HG02870 (cell line): ENCODE measurements at regions not wholly inside any gene's neighbourhood (a gene's known extent, or its start where the extent isn't known, plus 50 kb on each side); places are given as distances from the start of the nearest gene placed in this dataset.

ENCODE experiments used
- ATAC-seq: cut with Tn5 transposase; IDR thresholded peaks from one replicate; pipeline ENCODE4 v1.9.1; 2021; ENCODE audit warnings: mild to moderate bottlenecking, moderate library complexity; ENCODE audit not compliant: unreplicated experiment

DNA sequence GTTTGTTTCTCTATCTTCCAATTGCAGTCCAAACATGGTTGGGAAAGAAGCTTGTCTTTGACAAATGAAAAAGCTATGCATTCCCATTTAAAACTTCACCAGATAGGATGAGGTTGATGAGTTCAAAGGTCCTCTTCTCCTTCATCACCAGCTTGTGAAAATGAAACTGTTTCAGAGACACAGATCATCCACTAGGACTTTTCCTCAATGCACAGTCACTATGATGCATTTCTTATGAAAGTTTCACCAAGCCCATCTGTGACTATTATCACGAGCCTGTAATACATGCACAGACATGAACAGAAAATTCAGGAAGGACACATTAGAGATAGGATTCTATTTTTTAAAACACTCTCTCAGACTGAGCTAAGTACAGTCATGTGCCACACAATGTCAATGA, 644.4 kb downstream of the PLCL1 start:
- no peak for ATAC-seq

DNA sequence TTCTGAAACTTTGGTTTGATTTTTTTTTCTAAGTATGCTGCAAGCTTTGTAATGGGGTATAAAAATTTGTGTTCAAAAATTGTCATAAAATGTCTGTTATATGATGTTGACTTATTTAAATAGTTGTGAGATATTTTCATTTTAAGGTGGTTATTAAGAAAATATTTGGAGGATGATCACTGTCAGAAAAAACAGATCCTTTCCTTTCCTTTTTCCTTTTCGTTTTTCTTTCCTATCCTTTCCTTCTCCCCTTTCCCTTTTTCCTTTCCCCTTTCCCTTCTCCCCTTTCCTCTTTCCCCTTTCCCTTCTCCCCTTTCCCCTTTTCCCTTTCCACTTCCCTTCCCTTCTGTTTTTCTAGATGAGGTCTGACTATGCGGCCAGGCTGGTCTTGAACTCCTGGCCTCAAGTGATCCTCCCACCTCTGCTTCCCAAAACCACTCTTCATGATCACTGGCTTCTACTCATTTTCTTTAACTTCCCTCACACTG, 640.5 kb downstream of the PLCL1 start:
- no peak for ATAC-seq

DNA sequence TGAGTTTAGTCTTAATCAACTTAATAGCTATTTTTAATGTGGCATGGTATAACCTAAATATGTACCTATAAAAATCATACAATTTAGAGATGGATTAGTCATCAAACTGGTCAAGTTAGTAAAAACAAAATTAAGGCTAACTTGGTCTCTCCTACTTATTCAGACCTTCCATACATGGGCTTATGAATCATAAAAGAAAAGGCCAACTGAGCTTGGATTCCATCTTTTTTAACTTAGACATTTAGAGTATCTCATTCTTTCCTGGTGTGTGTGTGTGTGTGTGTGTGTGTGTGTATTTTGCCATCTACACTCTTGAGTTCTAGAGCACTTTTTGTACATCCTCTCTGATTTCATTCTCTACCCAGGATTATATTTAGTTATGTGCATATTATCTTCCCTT, 637.5 kb downstream of the PLCL1 start:
- no peak for ATAC-seq

DNA sequence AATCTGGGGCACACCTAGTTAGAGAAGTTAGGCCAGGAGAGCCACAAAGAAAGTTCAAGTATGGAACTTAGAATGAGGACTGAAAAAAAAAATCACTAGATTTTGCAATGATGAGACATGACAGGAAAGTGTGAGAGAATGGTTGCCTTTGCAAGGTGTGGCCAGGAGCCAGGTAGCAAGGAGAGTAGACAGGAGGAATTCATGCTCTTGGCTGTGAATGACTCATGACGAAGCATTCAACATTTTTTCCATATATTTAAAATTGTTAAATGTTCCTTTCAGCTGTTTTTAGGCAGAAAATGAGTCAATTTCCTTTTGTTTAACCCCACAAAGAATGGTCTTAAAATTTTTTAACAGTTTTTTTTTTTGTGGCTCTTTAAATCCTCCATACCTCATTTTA, 636.9 kb downstream of the PLCL1 start:
- ATAC-seq = no peak

DNA sequence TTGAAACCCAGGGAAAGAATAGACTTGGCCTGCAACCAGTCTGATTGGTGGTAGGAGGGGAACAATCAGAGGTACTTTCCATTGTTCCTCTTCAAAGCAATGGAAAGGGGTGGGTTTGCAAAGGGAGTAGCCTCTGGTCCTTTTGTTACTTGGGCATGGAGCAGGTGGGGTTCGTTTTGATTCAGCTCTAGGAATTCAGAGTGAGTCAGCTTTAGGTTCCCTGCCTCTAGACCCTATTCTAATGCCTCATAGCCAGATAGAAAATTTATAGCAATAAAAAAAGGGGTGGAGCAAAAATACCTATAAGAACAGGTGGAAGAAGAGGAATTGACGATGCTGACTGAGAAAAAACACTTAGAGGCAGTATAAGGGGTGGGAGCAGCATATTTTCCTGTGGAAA, 636.4 kb downstream of the PLCL1 start:
- no peak for ATAC-seq

DNA sequence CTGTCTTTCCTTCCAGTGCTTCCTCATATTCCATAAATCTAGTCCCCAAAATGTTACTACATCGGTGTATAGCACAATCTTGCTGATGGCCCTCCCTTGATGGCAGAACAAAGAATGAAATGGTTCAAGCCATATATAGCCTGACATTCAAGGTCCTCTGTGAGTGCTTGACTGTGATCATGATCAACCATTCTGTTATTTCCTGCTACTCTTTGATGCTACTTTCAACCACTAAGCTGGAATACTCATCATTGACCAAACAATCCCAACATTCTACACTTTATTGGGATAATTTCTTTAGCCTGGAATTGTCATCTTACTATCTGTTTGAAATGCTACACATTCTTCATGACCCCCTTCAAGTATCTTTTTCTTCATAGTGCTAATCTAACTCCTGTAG, 633.9 kb downstream of the PLCL1 start:
- no peak for ATAC-seq

DNA sequence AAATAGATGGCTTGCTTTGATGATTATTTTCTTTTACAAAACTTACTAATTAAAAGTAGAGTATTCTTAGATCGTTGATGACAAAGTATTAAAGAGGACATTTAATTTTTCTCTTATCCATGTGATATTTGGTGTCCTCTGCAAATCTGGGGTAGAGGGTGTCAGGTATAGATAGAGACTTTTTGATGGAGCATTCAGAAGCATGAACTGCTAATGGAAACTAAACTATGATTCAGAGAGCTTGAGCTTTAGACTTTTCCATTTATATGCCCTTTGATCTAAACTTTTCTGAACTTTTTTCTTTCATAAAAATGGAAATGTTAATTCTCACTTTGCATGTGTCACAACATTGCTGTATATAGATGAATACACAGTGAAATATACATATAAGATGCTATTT, 619.7 kb downstream of the PLCL1 start:
- ATAC-seq = no peak

DNA sequence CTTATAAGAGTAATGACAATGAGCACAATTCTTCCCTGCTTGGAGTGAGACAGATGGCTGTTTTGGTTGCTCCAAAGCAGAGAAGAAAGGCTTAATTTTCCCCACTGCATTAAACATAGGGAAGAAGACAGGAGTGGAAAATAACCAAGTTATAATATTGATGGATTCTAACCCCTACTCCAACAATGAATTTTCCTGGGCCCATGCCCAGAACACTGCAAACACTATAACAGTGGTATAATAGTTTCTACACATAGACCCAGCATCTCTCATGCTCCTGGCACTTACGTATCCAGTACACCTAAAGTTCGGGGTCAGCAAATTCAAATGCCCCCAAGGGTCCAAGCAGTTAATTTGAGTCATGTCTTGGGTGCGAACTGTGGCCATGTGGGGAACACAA, 613.4 kb downstream of the PLCL1 start:
- no peak for ATAC-seq

DNA sequence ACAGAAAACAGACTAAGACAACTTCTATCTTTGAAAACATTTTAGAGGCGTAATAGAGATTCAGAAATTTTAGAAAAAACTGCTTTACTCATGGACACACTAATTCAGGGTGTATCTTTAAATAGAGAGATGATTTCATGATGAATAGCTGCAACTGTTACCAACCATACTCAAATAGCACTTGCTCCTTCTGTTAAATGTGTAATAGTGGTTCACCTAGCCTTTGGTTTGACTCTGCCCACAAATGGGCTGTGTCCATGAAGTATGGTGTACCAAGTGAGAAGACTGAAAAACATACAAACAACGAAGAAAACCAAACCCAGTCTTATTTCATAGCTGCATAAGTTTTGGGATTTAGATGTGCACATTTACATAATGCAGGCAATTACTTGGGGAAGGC, 610.6 kb downstream of the PLCL1 start:
- ATAC-seq = no peak

DNA sequence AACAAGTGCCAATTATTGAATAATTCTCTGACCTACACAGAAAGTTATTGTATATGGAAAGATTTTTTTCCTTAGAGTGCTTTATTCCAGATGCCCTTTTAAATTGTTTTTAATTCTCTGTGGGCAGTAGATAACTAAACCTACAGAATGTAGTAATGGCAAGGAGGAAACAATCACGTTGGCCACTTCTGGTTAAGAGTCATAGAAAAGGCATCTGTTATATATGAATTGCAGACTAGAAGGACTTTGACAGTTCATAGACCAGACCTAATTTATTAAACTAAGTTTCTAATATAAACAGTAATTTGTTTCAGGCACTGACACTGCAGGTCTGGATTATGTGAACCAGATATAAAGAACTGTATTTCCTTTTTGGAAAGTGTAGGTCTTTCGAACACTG, 607.5 kb downstream of the PLCL1 start:
- no peak for ATAC-seq

DNA sequence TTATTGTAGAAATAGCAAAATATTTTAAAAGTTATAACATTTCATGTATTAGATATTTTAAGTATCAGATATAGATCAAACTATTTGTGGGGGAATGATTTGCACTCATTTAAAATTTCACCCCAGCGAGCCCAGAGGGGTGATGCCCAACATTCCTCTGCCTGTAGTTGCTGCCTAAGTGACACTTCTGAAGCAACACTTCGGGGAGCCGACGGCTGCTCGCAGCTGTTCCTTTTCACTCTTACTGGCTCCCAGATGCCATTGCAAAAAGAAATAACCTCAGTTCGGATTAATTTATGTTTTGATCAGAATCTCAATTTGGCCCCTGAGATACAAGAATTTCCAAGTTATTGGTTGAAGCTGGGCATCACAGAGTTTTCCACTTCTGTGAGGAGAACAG, 603.8 kb downstream of the PLCL1 start:
- ATAC-seq = no peak

DNA sequence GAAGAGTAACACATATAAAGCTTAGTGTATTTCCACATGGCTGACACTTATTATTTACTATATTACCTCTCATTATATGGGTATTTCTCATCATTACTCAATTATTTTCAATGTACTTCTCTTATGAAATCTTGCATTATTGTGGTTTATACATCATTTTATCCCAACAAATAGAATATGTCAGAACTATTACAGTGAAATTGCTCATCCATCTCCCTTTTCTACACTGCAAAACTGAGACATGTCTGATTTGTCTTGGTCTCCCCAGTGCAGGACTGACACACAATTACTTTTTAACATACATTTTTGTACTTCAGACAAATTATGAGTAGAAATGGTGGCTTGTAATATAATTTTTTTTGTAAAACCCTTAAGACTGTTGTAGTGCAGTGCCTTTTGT, 600.9 kb downstream of the PLCL1 start:
- ATAC-seq = no peak

DNA sequence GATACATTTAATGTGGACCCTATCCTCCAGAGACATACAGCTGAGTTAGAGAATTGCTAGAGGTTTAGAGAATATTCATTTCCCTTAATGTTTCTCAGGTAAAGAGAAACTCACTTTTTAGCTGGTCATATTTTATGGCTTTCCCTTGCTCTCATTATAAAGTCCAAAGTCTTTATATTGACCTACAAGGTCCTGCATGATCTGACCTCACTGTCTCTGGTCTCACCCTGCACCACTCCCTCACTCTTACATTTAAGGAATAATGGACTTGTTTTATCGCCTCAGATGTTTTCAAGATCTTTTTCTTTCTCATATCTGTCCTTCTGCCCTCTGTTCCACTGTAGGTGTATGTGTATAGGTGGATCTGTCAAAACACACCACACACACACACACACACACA, 597.3 kb downstream of the PLCL1 start:
- no peak for ATAC-seq

DNA sequence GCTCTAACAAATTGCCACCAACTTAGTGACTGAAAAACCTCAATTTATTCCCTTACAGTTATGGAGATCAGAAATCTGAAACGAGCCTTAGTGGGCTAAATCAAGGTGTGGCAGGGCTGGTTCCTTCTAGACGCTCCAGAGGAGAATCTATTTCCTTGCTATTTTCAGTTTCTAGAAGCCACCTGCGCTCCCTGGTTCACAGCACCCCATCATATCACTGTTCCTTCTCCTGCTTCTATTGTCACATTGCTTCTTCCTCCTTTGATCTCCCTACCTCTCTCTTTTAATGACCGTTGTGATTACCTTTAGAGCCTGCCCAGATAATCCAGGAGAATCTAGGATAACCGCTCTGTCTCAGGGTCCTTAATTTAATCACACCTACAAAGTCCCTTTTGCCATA, 596.6 kb downstream of the PLCL1 start:
- no peak for ATAC-seq

DNA sequence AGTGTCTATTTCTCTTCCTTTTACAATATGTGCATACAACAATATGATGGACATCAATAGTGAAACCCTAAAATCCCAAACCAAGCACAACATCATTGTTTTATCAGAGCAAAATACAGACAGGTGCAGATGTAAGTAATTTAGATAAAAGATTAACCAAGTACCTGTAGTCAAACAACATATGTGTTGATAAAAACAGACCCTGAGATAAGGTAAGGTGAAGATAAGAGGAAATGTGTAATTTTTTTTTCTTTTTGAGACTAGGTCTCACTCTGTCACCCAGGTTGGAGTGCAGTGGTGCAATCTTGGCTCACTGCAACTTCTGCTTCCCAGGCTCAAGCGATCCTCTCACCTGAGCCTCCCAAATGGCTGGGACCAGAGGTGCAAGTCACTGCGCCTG, 589.8 kb downstream of the PLCL1 start:
- ATAC-seq = no peak

DNA sequence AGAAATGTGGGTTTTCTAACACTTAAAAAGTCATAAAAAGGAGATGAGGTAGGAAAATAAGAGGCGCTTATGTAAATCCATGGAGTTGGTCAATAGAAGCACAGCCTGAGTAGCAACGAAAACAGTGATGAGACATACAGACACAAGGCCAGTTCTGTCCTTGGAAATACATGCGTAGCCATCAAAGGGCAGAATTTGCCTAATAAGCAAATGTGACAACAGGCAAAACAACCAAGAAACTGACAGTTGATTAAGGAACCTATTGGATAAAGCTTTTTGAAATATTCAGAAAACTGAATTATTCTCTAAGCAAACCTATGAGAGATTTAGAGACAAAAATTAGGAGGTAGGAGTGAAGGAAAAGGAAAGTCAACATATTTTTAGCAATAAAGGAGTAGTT, 586.3 kb downstream of the PLCL1 start:
- no peak for ATAC-seq

DNA sequence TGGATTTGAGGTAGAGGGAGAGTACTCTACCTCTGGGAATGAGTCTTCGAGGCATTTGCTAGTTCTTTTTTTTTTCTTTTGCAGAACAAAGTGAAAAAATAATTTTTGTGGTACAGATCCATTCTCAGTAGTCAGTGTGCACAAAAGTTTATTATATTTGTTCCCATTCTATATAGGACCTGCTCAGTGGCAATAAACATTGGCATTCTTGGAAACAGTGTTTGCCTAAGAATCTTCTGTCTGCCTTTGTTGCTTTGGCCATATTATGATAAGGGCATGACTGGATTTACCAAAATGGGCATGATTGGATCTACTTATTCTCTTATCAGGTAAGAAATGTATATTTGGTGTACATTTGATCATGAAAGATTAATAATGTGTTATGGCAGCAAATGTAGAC, 583.3 kb downstream of the PLCL1 start:
- no peak for ATAC-seq

DNA sequence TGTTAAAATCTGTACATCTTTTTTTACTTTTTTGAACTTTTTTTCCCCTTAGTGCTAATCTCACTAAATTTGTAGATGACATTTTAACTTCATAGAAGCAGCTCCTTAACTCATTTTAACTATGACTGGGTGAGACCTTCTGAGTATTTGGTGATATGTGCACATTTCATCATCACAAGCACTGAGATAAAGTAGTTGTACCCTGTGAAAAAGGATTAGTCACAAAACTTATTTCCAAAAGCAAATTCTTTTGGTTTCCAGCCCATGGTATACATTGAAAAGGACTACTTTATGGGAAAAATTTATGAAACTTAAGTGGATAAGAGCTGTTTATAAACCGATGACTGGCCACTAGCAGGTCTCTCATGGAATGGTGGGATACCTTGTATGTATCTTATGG, 581.5 kb downstream of the PLCL1 start:
- no peak for ATAC-seq

DNA sequence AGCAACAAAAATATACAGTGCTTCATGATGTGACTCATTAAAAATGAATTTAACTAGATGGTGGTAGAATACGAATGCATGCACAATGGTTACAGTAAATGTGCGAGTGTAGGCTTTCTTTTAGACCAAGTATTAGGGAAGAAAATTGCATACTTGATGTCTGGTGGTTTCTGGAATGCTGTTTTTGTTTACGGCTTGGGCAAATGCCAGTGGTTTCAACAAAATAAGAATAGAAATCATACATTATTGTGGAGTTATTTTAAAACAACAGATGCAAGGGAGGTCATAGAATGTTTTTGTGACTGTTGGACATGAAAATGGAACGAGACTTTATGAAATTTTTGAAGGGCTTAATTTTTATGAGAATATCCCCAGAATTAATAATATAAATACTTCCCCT, 580.9 kb downstream of the PLCL1 start:
- ATAC-seq = no peak

DNA sequence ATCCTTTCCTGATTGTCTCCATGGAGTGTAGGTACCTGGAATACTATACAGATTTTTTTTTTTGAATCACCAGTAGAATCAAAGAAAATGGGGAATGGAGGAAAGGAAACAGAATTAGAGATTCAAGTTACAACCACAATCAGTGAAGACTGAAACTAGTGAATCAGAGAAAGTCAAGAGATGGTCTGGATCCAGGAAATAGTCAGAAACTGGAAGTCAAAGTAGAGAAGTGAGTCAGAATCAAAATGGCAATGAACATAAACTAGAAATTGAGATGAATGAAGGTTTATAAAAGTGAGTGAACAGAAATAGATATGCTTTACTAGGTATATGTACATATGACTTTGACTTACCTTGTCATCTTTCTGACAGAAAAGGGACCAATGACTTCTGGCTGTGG, 579.0 kb downstream of the PLCL1 start:
- ATAC-seq = no peak

DNA sequence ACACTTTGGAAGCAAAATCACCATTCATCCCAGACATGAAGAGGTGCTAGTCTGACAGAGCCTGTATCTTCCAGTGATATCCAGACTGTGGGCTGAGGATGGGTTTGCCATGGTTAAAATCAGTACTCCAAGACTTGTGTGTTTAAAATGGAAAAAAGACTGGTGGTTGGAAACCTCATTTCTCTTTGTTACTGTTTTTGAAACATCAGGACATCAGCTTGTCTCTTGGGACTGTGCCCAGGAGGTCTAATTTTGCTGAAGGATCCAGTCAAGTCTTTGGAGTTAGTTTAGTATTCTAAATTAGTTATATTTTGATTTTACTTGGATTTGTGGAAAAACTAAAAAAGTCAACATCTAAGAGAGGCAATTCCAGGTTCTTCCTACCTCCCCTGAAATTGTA, 578.4 kb downstream of the PLCL1 start:
- no peak for ATAC-seq

DNA sequence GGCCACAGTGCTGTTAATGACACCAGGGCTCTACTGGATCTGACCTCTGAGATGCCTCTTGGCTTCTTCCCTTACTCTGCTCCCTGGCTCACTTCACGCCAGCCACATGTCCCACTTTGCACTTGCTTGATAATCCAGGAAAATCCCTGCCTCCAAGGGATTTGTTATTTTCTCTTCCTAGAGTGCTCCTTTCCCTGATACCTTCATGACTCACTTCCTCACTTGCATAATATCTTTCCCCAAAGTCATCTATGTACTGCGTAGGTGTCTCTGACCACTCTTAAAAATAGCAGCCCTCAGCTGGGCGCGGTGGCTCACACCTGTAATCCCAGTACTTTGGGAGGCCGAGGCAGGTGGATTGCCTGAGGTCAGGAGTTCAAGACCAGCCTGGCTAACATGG, 572.3 kb downstream of the PLCL1 start:
- ATAC-seq = no peak

DNA sequence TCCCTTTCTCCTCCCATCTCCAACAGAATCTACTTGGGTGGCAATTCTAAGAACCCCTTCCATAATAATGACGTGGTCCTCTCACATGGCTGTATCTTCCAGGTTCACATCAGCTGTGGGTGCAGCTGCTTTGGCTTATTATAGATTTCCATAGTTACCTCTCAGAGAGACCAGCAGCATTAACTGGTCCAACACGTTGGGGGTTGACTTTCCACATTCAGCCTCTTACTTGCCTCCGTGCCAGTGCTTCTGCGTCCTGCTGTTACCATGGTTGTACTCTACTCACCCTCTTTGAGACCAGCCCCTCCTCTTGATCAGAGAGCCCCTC, 570.7 kb downstream of the PLCL1 start:
- no peak for ATAC-seq
